ENCODE measurements at regions not wholly inside any gene's neighbourhood (a gene's known extent, or its start where the extent isn't known, plus 50 kb on each side); places are given as distances from the start of the nearest gene placed in this dataset.

- DNase-seq = no peak
These were observed 102.1 kb upstream of the SPHKAP start for GRCh38 chr2:228283491-228284171.

GRCh38 chr2:228282376-228282775 is 100.9 kb upstream of the SPHKAP start:
- DNase-seq = no peak

DNA sequence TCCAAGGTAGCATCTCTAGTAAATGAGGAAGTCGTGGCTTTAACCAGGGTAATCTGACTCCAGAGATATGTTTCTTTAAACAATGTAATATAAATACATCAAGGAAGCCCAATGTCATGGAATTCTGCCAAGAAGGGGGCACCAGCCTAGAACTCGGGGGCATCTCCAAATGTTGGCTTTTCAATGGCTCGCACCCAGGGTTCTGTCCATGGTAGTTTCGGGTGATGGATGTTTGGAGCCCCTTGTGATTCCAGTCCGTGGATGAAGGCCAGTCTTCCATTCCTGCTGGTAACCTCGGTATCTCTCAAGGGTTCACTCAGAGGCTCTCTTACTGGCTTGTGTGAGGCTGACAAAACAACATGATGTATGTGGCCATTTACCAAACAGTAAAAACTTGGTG is 91.7 kb upstream of the SPHKAP start:
- DNase-seq = no peak

- DNase-seq = no peak
These were observed 87.9 kb upstream of the SPHKAP start for GRCh38 chr2:228269351-228269750.

DNA sequence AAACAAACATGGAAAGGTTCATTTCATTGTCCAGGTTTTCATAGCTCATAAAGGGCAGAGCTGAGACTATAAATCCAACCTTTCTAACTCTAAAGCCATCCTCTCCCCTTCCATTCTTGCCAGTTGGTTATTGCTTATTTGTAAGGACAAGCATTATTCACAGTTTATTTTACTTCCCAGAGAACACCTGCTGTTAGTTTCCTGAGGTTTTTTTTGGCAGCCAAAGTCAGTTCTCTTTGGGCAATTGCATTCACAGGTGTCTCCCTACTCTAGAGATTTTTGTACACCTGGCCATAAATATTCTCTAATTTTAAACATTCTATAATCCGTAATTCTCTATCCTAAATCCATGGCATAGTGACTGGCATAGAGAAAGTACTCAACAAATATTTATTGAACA is 87.3 kb upstream of the SPHKAP start:
- no peak for DNase-seq

GRCh38 chr2:228268301-228268700 is 86.8 kb upstream of the SPHKAP start:
- DNase-seq = no peak

- DNase-seq = no peak
These were observed 81.7 kb upstream of the SPHKAP start for GRCh38 chr2:228263156-228263555.

DNA sequence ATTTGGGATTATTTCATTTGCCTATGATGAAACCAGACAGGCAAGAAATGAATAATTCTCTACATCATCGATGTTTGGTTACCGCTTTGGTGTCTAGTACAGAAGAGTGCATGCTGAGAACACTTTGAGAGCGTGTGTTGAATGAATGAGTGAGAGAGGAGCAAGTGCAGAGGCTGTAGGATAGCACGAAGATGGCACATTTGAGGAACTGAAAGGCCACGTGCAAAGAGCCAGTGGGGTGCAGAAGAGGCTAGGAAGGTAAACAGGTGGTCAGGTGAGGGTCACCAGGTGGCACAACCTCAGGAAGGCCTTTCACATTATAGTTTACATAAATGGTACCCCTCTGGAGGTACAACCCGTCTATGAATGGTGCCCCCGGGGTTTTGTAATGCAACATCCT is 80.1 kb upstream of the SPHKAP start:
- DNase-seq = no peak

- DNase-seq = no peak
These were observed 75.9 kb upstream of the SPHKAP start for GRCh38 chr2:228257379-228257778.

DNA sequence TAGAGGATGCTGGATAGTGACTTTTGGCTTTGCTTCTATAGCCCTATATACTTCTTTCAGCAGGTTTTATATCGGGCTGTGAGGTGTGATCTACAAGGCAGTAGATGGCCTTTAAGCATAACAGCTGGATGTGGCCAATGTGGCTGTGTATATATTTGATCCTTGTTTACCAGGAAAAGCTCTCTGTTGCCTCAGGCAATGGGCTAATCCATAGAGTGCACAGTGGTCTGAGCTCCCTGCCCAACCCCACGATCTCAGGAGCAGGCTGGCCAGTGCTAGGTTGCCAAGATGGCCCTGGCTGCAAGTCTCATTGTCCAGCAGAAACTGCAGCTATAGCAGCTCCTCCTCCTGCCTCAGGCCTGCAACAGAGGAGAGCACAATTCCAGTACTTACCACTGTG is 72.3 kb upstream of the SPHKAP start:
- DNase-seq = no peak

DNA sequence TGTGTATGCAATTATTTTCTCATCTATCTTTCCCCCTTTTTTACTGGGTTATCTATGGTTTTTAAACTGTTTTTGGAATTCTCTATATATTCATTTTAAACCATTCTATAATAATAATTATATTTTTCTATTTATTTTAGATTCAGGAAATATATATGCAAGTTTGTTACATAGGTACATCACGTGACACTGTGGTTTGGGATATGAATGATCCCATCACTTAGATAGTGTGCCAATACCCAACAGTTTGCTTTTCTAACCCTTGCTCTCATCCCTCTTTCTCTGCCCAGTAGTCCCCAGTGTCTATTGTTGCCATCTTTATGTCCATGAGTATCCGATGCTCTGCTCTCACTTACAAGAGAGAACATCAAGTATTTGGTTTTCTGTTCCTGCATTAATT is 65.8 kb upstream of the SPHKAP start:
- no peak for DNase-seq

DNA sequence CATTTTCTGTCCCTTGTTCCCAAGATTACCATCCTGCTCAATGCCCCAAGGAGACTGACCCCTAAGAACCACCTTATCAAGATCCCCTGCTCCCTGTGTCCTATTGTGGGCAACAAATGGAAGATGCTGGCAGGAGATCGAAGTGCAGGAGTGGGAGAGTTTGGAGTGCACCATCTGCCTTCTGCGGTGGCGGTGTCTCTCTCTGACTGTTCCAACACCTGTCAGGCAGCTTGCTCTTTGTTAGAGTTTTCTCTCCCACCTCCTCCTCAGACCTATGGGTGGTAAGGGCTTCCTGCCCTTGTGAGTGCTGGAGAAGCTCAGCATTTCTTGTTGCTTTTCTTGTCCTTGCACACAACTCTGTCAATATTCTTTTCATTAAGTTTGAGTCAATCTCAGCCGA is 64.1 kb upstream of the SPHKAP start:
- no peak for DNase-seq

DNA sequence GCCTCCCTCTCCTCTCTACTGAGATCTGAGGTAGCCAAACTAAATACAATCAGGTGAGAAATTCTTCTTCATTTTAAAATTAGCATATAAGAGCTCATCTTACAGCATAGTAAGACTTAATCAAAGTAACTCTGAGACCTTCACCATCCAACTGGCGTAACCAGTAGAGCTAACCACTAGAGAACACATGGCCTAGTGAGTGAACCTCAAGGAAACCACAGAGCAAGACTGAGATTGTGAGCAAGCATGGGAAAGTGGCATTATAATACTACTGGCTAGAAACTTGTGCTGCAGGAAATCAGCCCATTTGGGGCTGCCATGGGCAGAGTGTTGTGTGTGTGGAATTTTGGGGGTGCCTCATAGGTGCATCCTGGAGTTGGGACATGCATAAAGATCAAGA is 61.1 kb upstream of the SPHKAP start:
- DNase-seq = no peak

GRCh38 chr2:228239907-228240561 is 58.5 kb upstream of the SPHKAP start:
- no peak for DNase-seq

DNA sequence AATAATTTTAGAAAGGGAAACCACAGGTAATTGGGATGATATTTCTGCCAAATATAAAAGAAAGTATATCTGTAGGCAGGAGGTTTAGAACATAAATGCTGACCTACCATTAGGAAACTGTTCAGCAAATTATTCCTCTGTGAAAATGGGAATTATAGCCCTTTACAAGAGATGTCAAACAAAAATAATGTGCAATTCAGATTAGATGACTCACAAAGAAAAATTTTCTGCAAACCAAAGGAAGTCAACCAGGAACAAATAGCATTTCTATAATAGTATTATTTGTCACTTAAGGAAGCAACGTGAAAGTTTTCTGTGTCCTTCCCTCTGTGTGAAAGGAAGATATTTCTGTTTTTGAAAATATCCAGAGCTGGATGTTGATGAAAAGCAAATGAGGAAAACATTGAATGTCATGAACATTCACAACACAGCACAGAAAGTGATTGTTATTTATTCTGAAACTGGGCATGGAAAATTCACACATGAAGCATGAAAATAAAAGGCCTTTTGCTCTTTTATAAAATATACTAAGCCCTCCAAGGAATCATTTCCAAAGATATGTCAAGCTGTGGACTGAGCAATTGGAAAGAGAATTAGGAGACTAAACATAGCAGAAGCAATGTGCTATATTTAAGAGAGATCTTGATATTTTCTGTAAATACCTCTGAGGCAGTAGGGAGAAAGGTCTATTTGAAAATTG is 57.9 kb upstream of the SPHKAP start:
- no peak for DNase-seq

Measured in hematopoietic multipotent progenitor cell treated with erythropoietin and hydrocortisone succinate and interleukin-3 and kit ligand, for 6 days (in vitro differentiated cells).